A673 (cell line): ENCODE measurements at regions not wholly inside any gene's neighbourhood (a gene's known extent, or its start where the extent isn't known, plus 50 kb on each side); places are given as distances from the start of the nearest gene placed in this dataset.

Source experiments
- EZH2 ChIP-seq: fragments of 200-600 bp; sonication (generic); IDR thresholded peaks from 2 replicates; pipeline ENCODE4 v1.6.1; 2017; ENCODE audit warnings: borderline replicate concordance, low read depth, mild to moderate bottlenecking, mixed read lengths, antibody characterized with exemption, low read length; ENCODE audit not compliant: poor library complexity, severe bottlenecking
- TF ChIP-seq, protein P1 (sequence below): fragments of 300-800, 200-600 bp; sonication (generic); conservative IDR thresholded peaks from 2 replicates; pipeline ENCODE4 v1.5.1; 2017; ENCODE audit warnings: low read depth, mild to moderate bottlenecking, antibody characterized with exemption, low read length, moderate library complexity, mixed read lengths

DNA sequence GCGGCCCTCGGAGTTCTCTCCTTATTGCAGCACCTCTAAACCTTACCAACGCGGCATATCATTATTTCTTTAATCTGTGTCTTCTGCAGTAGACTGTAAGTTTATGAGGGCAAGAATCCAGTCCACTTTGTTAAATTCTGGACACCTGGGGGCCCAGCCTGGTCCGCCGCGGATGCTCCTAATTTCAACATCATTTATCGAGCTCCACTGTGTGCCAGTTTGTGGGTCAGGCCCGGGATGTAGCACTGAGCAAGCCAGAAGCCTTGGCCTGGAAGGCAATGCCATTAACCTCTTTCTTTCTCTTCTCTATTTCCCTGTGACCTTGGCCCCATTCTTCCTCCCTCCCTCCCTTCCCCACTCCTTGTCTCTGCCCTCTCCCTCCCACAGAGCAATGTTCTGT is 70.6 kb upstream of the CACNA1E start:
- TF ChIP-seq, protein P1, sequence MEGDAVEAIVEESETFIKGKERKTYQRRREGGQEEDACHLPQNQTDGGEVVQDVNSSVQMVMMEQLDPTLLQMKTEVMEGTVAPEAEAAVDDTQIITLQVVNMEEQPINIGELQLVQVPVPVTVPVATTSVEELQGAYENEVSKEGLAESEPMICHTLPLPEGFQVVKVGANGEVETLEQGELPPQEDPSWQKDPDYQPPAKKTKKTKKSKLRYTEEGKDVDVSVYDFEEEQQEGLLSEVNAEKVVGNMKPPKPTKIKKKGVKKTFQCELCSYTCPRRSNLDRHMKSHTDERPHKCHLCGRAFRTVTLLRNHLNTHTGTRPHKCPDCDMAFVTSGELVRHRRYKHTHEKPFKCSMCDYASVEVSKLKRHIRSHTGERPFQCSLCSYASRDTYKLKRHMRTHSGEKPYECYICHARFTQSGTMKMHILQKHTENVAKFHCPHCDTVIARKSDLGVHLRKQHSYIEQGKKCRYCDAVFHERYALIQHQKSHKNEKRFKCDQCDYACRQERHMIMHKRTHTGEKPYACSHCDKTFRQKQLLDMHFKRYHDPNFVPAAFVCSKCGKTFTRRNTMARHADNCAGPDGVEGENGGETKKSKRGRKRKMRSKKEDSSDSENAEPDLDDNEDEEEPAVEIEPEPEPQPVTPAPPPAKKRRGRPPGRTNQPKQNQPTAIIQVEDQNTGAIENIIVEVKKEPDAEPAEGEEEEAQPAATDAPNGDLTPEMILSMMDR, result no peak
- TF ChIP-seq EZH2, result no peak
